Medulla oblongata (tissue), 1 donor: ENCODE measurements at regions not wholly inside any gene's neighbourhood (a gene's known extent, or its start where the extent isn't known, plus 50 kb on each side); places are given as distances from the start of the nearest gene placed in this dataset.
A peak's percentile ranks its signal among the peaks of the same experiment; 100 is the strongest.
"Not testable (repeated sequence)": the region's sequence is repeated elsewhere in the genome, so short reads cannot be mapped to it uniquely, and the experiment has no call there.

Experiments used
- DNase-seq: peaks from one replicate; pipeline ENCODE4 v3.0.0-alpha.2; 2015; ENCODE audit errors: extremely low spot score

GRCh38 chr4:163693211-163693610, 198.7 kb downstream of the TMA16 start:
- DNase-seq = no peak

DNA sequence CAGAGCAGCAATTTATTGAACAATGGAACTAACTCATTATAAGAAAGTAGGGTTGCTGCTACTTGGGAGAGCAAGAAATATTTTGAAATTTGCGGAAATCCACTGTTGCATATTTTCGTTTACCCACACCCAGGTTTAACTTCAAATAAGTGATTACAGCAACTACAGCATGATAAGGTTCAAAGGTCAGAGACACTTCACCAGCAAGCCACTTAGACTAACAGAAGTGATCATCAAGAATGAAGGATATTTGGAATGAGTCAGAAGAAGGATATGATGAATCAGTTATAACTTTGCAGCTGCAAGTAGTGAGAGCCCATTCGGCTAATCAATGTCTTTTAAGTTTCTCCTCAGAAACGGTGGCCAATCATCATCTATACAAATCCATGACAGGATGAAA, 199.3 kb downstream of the TMA16 start:
- DNase-seq = no peak

DNA sequence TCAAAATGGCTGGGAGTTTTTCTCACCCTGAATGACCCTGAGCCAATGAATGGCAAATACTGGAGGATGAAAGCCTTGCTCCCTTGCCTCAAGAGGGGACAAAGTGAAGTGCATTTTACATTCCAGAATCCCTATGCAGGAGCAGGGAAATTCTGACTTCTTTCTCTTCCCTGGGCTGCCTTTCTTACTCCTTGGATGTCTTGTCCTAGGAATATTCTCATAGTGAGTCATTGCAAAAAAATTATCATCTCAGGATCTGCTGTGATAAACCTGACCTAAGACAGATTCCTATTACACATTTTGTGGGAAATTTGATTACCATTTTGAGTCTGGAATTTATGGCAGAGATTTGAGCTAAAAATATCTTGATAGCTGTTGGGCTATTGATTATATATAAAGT, 199.9 kb downstream of the TMA16 start:
- no peak for DNase-seq

GRCh38 chr4:163697121-163697520, 202.6 kb downstream of the TMA16 start:
- DNase-seq = no peak

DNA sequence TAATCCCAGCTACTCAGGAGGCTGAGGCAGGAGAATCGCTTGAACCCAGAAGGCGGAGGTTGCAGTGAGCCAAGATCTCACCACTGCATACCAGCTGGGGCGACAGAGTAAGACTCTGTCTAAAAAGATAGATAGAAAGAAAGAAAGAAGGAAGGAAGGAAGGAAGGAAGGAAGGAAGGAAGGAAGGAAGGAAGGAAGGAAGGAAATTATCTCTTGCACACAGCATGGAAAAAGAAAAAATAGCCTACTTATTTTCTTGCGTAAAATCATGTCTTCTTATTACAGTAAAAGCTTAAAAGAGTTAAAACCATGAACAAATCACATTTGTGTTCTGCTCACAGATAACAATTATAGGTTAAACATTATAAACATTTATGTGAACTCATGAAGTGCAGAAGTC, 205.9 kb downstream of the TMA16 start:
- not testable (repeated sequence) for DNase-seq

- DNase-seq = peak; percentile 17
Observed at GRCh38 chr4:163701916-163702315, 207.4 kb downstream of the TMA16 start.

- no peak for DNase-seq
Observed at GRCh38 chr4:163702736-163703135, 208.2 kb downstream of the TMA16 start.

- no peak for DNase-seq
Observed at GRCh38 chr4:163703251-163703650, 208.8 kb downstream of the TMA16 start.

- DNase-seq = no peak
Observed at GRCh38 chr4:163707873-163708272, 213.4 kb downstream of the TMA16 start.

- no peak for DNase-seq
Observed at GRCh38 chr4:163709601-163710000, 215.1 kb downstream of the TMA16 start.

- DNase-seq = no peak
Observed at GRCh38 chr4:163710158-163710557, 215.7 kb downstream of the TMA16 start.

DNA sequence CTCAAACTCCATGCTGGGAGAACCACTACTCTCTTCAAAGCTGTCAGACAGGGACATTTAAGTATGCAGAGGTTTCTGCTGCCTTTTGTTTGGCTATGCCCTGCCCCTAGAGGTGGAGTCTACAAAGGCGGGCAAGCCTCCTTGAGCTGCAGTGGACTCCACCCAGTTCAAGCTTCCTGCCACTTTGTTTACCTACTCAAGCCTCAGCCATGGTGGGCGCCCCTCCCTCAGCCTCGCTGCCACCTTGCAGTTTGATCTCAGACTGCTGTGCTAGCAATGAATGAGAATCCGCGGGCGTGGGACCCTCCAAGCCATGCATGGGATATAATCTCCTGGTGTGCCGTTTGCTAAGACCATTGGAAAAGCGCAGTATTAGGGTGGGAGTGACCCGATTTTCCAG, 230.0 kb downstream of the TMA16 start:
- DNase-seq = not testable (repeated sequence)

- DNase-seq = no peak
Observed at GRCh38 chr4:163726641-163727040, 232.2 kb downstream of the TMA16 start.

GRCh38 chr4:163731071-163731470, 236.6 kb downstream of the TMA16 start:
- DNase-seq = no peak

DNA sequence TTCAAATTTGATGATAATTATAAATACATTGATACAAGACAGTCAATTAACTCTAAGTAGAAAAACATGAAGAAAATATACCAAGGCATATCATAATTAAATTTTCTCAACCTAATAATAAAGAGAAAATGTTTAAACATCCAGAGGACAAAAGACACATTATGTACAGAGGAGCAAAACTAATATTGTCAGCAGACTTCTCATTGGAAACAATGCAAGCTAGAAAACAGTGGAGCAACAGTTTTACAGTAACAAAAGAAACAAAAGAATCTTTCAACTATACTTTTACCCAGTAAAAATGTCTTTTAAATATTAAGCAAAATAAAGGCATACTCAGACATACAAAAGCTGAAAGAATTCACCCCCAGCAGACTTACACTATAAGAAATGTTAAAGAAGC, 238.0 kb downstream of the TMA16 start:
- DNase-seq = no peak

DNA sequence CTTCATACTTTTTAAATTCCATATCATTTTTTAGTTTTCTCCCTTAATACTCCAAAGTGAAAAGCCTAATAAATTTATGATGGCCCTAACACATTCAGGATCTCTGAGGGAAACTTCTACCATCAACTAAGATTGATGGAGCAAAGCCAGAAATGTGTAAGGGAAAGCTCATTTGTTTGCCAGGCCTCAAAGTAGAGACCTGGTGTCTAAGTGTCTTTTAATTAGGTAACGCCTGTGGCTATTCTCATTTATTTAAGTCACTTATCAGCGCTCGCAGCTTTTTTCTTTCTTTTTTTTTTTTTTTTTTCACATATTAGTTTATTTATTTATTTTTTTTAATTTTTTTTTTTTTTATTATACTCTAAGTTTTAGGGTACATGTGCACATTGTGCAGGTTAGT, 242.4 kb downstream of the TMA16 start:
- no peak for DNase-seq

GRCh38 chr4:163737846-163738245, 243.4 kb downstream of the TMA16 start:
- not testable (repeated sequence) for DNase-seq

DNA sequence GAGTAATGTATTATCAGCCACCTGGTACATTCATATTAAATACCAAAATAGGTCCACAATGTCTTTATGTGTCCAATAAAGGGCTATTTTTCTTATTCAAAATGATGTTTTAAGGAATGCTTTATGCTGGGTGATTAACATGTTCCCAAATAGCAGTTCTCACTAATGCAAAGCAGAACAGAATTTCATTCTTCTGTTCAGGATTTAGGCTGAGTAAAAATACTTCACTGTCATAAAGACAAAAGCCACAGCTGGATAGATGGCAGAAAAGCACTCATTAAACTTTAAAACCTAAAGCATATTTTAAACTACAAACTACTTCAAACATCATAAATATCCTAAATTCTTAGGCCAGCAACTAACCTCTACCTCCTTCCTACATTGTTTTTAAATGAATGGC, 244.0 kb downstream of the TMA16 start:
- DNase-seq = no peak

GRCh38 chr4:163744861-163745260, 250.4 kb downstream of the TMA16 start:
- DNase-seq = no peak

GRCh38 chr4:163747293-163747692, 252.8 kb downstream of the TMA16 start:
- no peak for DNase-seq

GRCh38 chr4:163747886-163748285, 253.4 kb downstream of the TMA16 start:
- DNase-seq = no peak

DNA sequence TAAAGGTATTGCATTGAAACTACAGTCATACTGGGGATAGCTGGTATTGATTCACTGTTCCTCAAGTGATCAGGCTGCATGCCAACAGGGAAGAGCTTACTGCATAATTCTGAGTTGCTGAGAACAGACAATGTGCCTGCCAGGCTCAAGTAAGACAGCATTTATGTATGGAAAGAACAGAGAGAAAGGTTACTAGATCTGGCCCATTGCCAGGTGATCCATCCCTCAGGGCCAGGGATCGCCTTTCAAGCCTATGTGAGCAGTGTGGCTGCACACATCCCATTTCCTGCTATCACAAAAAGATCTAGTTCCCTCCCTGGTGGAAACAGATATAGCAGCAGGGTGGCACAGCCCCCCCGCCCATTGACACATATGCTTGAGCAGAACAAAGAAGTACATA, 254.0 kb downstream of the TMA16 start:
- no peak for DNase-seq

DNA sequence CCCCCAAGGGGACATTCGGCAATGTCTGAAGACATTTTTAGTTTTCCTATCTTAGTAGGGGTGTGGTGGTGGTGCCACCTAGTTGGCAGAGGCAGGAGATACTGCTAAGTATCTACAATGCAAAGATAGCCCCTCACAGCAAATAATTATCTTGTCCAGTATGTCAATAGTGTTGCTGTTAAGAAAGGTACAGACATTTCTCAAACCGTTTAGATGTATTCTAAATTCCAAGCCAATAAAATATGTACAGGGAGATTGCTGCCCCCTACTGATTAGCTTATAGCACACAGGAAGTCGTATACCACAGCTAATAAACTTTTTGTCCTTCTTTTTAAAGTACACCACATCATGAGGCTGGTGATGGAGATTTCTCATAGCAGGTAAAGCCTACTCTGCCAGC, 260.5 kb downstream of the TMA16 start:
- DNase-seq = peak; percentile 24

GRCh38 chr4:163757219-163757618, 262.7 kb downstream of the TMA16 start:
- DNase-seq = no peak

DNA sequence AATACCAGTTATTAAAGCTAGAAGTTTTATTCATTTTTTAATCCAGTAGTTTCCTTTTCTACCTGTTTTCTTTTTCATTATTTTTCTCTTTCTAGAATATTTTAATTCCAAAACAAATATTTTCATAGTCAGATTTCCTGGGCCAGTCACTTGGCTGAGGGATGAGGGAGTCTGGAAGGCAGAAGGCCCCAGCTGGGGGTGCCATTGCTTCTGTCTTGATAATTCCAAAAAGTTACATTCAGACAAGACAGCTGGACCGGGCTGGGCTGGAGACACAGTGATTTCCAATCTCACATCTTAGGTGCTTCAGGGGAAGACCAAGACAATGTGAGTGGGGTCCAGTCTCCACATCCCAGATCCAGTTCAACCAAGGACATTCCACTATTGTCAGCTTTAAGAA, 263.5 kb downstream of the TMA16 start:
- DNase-seq = no peak
